GM21526 (cell line): ENCODE measurements at regions not wholly inside any gene's neighbourhood (a gene's known extent, or its start where the extent isn't known, plus 50 kb on each side); places are given as distances from the start of the nearest gene placed in this dataset.
"Not testable (repeated sequence)": the region's sequence is repeated elsewhere in the genome, so short reads cannot be mapped to it uniquely, and the experiment has no call there.

Experiments
- ATAC-seq: cut with Tn5 transposase; IDR thresholded peaks from one replicate; pipeline ENCODE4 v1.9.1; 2021; ENCODE audit warnings: moderate library complexity; ENCODE audit not compliant: unreplicated experiment, low FRiP score

DNA sequence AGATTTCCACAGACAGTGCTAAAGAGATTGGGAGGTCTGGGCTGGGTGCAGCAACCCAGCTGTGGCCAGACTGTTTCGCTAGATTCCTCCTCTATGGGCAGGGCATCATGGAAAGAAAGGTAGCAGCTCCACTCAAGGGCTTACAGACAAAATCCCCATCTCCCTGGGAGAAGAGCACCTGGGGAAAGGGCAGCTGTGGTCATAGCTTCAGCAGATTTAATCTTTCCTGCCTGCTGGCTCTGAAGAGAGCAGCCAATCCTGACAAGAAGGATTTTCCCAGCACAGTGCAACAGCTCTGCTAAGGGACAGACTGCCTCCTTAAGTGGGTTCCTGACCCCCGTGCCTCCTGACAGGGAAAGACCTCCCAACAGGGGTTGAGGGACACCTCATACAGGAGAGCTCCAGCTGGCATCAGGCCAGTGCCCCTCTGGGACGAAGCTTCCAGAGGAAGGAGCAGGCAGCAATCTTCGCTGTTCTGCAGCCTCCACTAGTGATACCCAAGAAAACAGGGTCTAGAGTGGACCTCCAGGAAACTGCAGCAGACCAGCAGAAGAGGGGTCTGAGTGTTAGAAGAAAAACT is 1379.3 kb upstream of the ACO1 start:
- no peak for ATAC-seq

DNA sequence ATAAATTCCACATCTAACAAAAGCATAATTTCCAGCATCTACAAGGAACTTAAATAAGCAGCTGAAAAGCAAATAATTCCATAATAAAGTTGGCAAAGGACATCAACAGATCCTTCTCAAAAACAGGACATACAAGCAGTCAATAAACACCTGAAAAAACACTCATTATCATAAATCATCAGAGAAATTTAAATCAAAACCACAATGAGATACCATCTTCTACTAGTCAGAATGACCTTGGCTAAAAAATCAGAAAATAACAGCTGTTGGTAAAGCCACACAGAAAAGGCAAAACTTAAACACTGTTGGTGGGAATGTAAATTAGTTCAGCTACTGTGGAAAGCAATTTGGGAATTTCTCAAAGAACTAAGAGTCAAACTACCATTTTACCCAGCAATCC is 1371.1 kb upstream of the ACO1 start:
- no peak for ATAC-seq

DNA sequence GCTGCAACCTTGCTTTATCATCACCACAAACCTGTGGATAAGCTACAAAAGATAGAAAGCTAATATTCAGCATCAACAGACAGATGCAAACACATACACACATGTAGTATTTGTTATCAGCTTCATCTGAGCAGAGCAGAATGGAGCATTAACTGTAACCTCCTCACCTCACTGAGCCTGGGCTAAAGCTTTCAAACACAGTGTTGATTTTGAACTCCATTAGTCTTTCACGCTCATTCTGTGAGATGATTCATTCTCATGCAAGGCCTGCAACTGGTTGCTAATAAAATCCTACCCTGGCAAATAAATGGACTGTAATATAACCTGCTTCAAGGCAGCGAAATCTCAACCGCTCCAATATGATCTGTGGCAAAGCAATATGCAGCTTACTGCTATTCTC is 1360.6 kb upstream of the ACO1 start:
- no peak for ATAC-seq

DNA sequence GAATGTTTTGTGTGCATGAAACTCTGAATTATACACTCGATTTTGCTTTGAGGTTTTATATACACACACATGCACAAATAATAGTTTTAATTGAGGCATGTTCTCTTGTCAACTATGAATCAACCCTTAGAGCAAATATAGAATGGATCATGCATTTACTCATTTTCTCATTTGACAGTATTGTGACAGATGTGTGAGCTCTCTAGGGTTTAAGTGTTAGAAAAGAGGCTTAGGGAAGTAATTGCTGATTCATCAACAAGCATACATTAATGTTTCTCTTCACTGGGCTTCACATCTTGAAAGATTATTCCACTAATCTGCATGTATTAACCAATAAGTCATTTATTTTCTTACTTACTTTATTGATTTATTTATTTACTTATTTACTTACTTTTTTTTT is 1356.8 kb upstream of the ACO1 start:
- ATAC-seq: no peak

DNA sequence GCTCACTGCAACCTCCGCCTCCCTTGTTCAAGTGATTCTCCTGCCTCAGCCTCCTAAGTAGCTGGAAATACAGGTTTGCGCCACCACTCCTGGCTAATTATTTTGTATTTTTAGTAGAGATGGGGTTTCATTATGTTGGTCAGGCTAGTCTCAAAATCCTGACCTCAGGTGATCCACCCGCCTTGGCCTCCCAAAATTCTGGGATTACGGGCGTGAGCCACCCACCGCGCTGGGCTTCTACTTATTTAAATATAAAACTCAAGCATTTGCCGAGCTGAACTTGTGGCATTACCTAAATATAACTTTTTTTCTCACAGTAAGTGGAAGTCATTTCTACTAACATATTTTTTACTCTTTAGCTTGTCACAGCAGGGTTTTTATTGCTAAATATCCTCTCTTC is 1356.3 kb upstream of the ACO1 start:
- ATAC-seq: no peak

DNA sequence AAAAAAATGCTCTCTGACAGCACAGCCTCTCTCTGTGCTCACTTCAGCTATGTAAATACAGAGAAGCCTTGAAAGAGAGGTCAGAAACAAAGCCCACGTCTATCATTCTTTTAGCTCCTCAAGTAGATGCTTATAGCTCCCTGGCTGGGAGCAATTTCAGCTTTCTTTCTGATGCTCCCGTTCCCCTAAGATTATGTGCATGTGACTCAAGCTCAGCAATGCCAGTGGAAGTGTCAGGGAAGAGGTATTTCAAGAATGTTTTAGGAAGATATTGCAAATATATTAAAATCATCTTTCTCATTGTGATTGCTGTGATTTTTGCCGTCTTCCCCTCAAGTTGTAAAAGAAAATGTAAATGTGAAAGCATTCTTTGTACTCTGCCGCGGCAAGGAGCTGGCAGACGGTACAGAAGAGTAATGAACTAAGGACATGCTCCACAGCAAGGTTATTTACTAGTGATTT is 1353.7 kb upstream of the ACO1 start:
- no peak for ATAC-seq

DNA sequence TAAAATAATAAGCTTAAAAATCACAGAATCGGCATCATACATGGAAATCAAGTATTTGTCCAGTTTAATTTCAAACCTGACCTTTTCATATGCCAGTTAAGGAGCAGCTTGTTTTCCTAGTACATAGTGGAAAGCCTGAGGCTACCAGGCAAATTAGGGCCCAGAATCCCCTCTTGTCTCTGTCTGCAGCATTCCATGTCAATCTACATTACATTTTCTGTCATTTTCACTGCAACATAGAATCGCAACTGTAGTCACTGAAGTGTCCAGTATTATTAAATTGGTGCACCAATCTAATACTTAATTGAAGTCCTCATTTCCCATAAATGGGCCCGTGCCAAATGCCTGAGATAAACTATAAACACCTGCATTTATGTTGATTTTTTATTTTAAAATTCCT is 1352.2 kb upstream of the ACO1 start:
- no peak for ATAC-seq

DNA sequence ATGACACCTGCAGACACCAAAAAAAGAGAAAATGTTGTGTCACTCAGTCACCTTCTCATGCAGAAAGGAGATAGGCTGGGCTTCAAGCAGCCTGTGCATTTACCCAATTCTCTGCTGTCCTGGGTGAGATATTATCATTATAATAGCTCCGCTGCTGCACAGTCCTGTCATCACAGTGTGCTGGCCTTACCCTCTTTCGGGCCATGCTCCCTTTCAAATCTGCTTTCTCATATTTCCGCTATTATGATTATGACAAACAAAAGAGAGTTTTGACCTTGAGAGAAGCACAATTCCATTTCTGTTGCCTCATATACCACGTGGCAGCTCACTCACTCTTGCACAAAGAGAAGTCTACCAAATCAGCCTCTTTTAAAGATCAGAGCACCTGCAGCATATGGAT is 1350.1 kb upstream of the ACO1 start:
- ATAC-seq: no peak

DNA sequence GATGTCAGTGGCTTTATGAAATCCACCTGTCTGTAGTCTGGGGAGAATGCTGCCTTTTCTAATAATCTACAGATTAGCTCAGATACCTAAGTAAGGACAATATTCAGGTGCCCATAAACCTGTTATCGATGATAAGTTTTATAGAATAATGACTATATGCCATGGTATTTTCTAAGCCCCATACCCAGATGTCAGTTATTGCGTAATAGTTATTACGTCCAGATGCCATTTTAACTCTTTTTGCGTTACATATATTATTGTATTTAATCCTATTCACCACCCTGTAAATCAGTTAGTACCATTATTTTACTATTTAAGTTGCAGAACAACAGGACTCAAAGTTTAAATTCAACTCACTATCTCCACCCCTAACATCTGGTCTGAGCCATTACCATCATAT is 1343.9 kb upstream of the ACO1 start:
- ATAC-seq: no peak

DNA sequence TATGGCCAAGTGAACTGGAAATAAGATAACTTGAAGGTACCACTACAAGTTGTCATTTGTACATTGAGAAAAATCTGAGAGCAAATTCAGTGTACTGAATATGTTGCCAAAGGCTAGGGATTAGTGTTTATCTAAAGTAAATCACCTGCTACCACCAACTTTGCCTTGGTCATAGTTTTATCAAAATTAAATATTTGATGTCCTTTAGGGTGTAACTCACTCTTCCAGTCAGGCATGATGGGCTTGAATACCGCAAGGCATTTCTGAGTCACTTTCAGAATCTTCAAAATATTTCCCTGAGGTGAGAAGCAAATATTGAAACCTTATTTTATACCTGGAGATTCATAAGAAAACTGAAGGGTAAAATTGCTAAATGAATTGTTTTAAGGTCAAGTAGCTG is 1338.6 kb upstream of the ACO1 start:
- no peak for ATAC-seq

DNA sequence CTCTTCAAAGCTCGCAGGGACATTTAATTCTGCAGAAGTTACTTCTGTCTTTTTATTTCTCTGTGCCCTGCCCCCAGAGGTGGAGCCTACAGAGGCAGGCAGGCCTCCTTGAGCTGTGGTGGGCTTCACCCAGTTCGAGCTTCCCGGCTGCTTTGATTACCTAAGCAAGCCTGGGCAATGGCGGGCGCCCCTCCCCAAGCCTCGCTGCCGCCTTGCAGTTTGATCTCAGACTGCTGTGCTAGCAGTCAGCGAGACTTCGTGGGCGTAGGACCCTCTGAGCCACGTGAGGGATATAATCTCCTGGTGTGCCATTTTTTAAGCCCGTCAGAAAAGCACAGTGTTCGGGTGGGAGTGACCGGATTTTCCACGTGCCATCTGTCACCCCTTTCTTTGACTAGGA is 1322.9 kb upstream of the ACO1 start:
- not testable (repeated sequence) for ATAC-seq

DNA sequence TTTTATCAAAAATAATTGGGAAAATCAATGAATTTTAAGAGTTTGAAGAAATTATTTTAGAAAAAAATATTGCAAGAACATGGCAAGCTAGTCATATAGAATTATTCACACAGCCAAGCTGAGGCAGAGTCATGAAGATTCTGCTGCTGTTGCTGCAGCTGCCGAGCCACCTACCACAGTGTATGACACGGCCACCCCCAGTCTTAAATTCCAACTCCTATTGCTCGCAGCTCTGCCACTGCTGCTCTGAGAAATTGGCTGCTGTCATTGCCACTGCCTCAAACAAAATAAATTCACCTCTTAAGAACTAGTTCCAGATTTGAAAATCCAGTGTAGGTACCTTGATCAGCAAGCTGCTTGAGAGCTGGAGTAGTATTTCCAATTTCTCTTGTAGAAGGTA is 1318.8 kb upstream of the ACO1 start:
- no peak for ATAC-seq

DNA sequence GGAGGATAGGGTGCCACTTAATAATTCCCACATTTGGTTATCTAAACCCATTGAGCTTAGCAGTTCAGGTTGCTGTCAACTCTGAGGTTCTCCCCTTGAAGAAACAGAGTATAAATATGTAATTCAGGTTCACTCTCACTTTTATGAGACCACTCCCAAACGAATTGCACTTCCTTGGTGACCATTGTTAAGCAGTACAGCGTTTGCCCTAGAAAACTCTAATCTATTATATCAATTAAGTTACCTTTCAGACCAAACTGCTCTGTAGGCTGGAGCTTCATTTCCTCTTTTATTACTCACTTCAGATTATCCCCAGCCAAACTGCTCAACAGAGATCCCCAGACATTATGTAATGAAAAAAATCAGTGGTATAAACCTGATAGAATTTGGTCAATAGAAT is 1317.0 kb upstream of the ACO1 start:
- ATAC-seq: no peak

DNA sequence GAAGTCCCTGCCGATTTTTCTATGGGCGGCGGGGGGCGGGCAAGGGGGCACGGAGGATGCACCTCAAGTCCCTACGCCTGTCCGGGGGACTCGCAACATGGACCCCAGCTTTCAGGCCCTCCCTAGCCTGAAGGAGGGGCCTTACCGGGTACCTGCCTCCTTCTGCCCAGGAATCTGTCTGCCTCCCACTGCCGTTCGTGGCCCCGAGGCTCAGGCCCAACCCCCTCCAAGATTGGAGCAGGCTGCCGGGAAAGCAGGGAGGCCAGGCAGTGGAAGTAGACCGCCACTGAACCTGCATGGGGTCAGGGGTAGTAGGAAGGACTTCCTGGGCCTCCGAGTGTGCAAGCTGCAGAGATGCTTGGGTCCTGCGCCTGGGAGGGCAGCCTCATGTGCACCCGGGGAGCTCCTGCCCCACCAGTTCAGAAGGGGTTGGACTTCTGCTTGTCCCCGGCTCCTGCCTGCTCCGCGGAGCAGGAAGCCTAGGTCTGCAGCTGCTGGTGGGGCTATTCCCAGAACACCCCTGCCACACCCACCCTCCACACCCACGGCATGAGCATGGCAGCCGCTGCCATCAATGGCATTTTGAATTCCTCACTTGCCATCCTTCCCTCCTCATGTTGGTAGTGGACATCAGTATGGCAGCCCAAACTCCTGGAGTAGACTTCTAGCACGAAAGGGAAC is 1312.7 kb upstream of the ACO1 start:
- no peak for ATAC-seq

DNA sequence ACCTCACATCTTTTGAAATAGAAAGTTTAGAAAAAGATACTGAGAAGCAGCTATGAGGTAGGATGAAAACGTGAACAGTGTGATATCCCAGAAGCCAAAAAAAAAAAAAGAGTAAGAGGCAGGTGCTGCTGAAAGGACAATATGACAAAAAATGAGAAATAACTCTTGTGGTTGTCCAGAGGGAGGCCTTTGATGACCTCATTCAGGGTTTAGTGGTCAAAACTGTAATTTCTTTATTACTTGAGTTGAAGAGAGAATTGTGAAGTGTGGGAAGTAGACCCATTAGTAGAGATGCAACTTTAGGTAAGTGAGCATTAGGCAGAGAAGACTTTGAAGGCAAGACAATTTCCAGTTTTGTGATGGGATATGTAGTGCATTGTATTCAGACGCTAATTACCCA is 1306.3 kb upstream of the ACO1 start:
- no peak for ATAC-seq

DNA sequence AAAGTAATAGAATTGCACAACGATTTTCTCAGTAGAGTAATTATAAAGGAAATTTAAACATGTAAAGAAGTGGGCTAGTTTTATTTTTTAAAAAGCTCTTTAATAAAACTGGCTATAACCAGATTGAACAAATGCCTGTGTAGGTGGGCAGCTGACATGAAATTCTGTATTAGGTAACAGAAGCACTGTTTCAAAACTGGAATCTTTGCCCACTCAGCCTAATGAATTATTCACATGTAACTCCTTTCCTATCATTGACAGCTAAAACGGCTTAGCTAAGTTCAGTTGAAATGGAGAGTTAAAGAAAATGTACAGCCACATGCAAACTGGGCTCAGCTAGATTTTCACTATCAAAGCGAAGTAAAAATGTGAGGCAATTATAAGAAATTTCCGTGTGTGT is 1300.1 kb upstream of the ACO1 start:
- no peak for ATAC-seq

DNA sequence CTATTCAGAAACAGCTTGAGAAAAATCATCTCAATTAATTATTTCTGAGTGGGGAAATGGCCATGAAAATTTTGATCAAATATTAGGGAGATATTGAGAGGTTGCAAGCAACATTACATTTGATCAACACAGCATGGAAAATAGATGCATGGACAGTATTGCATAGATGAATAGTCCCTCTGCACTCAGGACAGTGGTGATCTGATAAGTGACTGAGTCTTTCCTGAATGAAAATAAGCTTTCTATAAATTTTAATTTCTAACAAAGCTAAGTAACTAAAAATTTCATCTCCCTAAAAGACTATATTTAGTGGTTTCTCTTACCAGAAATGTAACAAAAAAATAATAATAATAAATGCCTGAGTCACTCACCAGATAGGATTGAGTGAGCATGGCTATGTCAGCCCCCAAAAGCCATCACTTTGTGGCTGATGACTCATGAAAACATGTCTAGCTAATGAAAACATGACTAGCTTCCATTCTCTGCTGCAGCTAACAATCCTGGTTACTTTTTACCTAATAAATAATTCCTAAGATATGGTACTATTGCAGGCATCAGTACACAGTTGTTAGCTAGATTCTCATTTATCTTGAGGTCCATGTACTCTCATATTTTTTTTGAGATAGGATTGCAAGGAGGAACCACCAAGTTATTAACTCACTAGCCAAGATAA is 1294.8 kb upstream of the ACO1 start:
- ATAC-seq: no peak

DNA sequence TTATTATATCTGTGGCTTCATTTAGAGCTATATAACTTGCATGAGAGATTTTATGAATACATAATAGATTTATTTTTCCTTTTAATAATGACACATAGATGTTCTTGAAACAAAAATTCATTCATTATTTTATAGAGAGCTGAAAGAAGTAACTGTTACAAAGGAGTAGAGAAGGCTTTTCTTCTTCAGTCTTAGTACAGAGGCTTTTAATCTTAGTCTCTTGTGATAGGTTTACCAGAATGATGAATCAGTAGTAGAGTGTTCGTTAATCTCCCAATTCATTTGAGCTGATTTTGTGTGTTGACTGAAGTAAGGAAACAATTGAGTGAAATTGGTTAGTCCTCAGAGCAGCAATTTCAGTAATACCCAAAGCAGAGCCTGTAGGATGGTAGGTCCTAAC is 1284.1 kb upstream of the ACO1 start:
- no peak for ATAC-seq

DNA sequence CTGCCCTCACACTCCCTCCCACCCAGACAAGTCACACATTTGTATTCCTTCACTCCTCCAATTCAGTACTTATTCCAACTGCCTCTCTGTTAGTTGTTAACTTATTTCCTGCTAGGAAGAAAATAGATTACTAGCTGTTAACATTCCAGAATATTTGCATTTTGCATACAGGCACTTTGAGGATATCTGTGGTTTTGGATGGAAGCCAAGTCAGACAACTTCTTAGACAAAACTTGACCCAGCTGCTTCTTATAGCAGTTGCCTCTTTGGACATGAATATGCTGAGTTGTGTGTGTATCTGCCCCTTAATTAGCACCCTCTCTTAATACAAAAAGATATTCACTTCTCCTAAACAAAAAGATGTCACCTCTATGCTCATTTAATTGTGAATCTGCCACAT is 1280.6 kb upstream of the ACO1 start:
- ATAC-seq: no peak

DNA sequence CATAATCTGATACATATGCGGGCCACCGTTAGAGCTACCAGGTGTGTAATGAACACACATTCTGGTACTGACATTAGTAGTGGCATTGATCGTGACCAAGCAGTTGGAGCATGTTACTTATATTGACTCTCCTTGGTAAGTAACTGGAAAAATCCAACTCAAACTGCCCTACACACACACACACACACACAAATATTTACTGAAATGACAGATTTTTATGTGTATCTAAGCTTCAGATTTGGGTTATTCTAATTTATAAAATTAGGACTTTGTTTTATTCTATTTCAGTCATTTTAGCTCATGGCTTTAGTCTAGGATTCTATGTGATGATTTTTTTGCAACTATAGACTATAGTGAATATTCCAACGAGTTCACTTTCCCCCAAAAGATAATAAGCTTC is 1280.2 kb upstream of the ACO1 start:
- ATAC-seq: no peak

DNA sequence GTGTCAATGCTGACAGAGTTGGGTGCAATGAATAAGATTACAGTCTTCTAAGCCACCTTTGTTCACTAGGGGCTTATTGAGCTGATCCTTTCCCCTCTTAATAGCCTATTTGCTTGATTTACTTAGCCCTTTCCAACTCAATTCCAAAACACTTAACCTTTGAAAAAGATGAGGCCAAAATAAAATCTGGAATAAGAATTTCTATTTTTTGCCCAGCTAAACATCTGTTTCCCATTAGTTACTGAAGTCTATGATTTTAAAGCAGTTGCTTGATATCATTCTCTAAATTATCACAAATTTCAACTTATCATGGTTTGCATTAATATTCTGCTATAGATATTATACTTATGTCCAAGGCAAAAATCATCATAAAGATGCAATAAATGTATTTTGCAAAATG is 1272.0 kb upstream of the ACO1 start:
- no peak for ATAC-seq

DNA sequence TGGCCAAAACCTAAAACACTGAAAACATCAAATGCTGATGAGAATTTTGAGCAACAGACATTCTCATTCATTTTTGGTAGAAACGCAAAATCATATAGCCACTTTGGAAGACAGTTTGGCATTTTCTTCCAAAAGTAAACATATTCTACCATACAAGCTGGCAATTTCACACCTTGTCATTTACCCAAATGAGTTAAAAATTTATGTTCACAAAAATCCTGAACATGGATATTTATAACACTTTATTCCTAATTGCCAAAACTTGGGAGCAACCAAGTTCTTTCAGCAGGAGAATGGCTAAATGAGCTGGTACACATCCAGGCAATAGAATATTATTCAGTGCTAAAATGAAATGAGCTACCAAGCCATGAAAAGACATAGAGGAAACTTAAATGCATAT is 1270.1 kb upstream of the ACO1 start:
- ATAC-seq: no peak
